ENCODE measurements at regions not wholly inside any gene's neighbourhood (a gene's known extent, or its start where the extent isn't known, plus 50 kb on each side); places are given as distances from the start of the nearest gene placed in this dataset.

GRCh38 chr4:19722404-19722803 lies 529.3 kb upstream of the SLIT2 start:
- no peak for DNase-seq (ENCODE audit: low read depth, low spot score)

- DNase-seq (ENCODE audit: low read depth, low spot score), result no peak
Observed at GRCh38 chr4:19721587-19721986, 530.1 kb upstream of the SLIT2 start.

- no peak for DNase-seq (ENCODE audit: low read depth, low spot score)
Observed at GRCh38 chr4:19720610-19721009, 531.1 kb upstream of the SLIT2 start.

GRCh38 chr4:19720190-19720589 lies 531.5 kb upstream of the SLIT2 start:
- no peak for DNase-seq (ENCODE audit: low read depth, low spot score)

GRCh38 chr4:19711871-19712270 lies 539.8 kb upstream of the SLIT2 start:
- DNase-seq (ENCODE audit: low read depth, low spot score), result no peak

GRCh38 chr4:19707876-19708275 lies 543.8 kb upstream of the SLIT2 start:
- DNase-seq (ENCODE audit: low read depth, low spot score), result no peak

- DNase-seq (ENCODE audit: low read depth, low spot score), result no peak
Observed at GRCh38 chr4:19703391-19703790, 548.3 kb upstream of the SLIT2 start.

- no peak for DNase-seq (ENCODE audit: low read depth, low spot score)
Observed at GRCh38 chr4:19700992-19701391, 550.7 kb upstream of the SLIT2 start.

GRCh38 chr4:19698961-19699360 lies 552.7 kb upstream of the SLIT2 start:
- no peak for DNase-seq (ENCODE audit: low read depth, low spot score)

GRCh38 chr4:19694812-19695211 lies 556.9 kb upstream of the SLIT2 start:
- no peak for DNase-seq (ENCODE audit: low read depth, low spot score)

- no peak for DNase-seq (ENCODE audit: low read depth, low spot score)
Observed at GRCh38 chr4:19693936-19694570, 557.7 kb upstream of the SLIT2 start.

- no peak for DNase-seq (ENCODE audit: low read depth, low spot score)
Observed at GRCh38 chr4:19689511-19689910, 562.2 kb upstream of the SLIT2 start.

- no peak for DNase-seq (ENCODE audit: low read depth, low spot score)
Observed at GRCh38 chr4:19686456-19686855, 565.2 kb upstream of the SLIT2 start.

GRCh38 chr4:19684084-19684483 lies 567.6 kb upstream of the SLIT2 start:
- no peak for DNase-seq (ENCODE audit: low read depth, low spot score)

- DNase-seq (ENCODE audit: low read depth, low spot score), result no peak
Observed at GRCh38 chr4:19683426-19683825, 568.3 kb upstream of the SLIT2 start.

GRCh38 chr4:19677211-19677610 lies 574.5 kb upstream of the SLIT2 start:
- no peak for DNase-seq (ENCODE audit: low read depth, low spot score)

GRCh38 chr4:19675172-19675811 lies 576.4 kb upstream of the SLIT2 start:
- DNase-seq (ENCODE audit: low read depth, low spot score), result no peak

- no peak for DNase-seq (ENCODE audit: low read depth, low spot score)
Observed at GRCh38 chr4:19659101-19659500, 592.6 kb upstream of the SLIT2 start.

- no peak for DNase-seq (ENCODE audit: low read depth, low spot score)
Observed at GRCh38 chr4:19657856-19658255, 593.8 kb upstream of the SLIT2 start.

- no peak for DNase-seq (ENCODE audit: low read depth, low spot score)
Observed at GRCh38 chr4:19655666-19656065, 596.0 kb upstream of the SLIT2 start.

GRCh38 chr4:19650903-19651864 lies 600.5 kb upstream of the SLIT2 start:
- DNase-seq (ENCODE audit: low read depth, low spot score), result no peak

- no peak for DNase-seq (ENCODE audit: low read depth, low spot score)
Observed at GRCh38 chr4:19645589-19645988, 606.1 kb upstream of the SLIT2 start.

- DNase-seq (ENCODE audit: low read depth, low spot score), result no peak
Observed at GRCh38 chr4:19636451-19636850, 615.3 kb upstream of the SLIT2 start.

Measured in iPS DF 19.7 (cell line).